ENCODE measurements at regions not wholly inside any gene's neighbourhood (a gene's known extent, or its start where the extent isn't known, plus 50 kb on each side); places are given as distances from the start of the nearest gene placed in this dataset.

DNA sequence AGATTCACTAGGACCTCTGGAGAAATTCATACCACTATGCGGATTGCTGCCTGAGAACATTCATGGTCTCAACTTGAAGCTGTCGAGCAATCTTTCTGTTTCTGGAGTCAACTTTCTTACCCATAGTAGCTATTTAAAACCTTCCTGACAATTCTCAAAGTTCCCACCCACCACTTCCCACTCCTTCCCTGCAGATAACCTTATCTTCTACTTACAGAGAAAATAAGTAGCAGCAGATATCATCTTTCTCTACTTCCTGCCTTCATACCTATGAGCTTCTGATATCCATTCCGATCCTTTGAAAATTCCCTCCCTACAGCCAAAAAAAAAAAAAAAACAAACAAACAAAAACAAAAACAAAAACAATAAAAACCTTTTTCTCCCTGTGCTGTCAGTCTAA lies 81.2 kb upstream of the CYRIA start:
- no peak overlapping the region for H2AFZ ChIP-seq (ENCODE audit: low read depth, low read length)
- H3K27me3 ChIP-seq (ENCODE audit: low read depth, low read length) = peaks cover 36% of the 10 kb centered on the region
- 0 out of 2 replicates have a peak, but pooled peaks cover 2% of the 10 kb centered on the region for H4K20me1 ChIP-seq (ENCODE audit: insufficient read depth, low read length)
- no peaks in the 10 kb centered on the region for H3K36me3 ChIP-seq (replicated peaks; ENCODE audit: low read depth, low read length)
- TF ChIP-seq EZH2phosphoT487 (IDR thresholded peaks at IDR 0.05; ENCODE audit: low read depth) = no peak
- TF ChIP-seq, protein P1, sequence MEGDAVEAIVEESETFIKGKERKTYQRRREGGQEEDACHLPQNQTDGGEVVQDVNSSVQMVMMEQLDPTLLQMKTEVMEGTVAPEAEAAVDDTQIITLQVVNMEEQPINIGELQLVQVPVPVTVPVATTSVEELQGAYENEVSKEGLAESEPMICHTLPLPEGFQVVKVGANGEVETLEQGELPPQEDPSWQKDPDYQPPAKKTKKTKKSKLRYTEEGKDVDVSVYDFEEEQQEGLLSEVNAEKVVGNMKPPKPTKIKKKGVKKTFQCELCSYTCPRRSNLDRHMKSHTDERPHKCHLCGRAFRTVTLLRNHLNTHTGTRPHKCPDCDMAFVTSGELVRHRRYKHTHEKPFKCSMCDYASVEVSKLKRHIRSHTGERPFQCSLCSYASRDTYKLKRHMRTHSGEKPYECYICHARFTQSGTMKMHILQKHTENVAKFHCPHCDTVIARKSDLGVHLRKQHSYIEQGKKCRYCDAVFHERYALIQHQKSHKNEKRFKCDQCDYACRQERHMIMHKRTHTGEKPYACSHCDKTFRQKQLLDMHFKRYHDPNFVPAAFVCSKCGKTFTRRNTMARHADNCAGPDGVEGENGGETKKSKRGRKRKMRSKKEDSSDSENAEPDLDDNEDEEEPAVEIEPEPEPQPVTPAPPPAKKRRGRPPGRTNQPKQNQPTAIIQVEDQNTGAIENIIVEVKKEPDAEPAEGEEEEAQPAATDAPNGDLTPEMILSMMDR (IDR thresholded peaks at IDR 0.05; ENCODE audit: low read depth, low read length) = no peak
- H3K79me2 ChIP-seq (ENCODE audit: low read length) = no peaks in the 10 kb centered on the region
- peaks cover 34% of the 10 kb centered on the region for H3K4me1 ChIP-seq (ENCODE audit: low read length)
- no peak overlapping the region for H3K27ac ChIP-seq (ENCODE audit: low read length)
- no peak overlapping the region for H3K4me3 ChIP-seq (ENCODE audit: low read length)
- H3K9me3 ChIP-seq (ENCODE audit: insufficient read depth, low read length) = no peaks in the 10 kb centered on the region
- no peak overlapping the region for H3K4me2 ChIP-seq (ENCODE audit: low read length)
- no peak overlapping the region for H3K9ac ChIP-seq (ENCODE audit: low read length)

DNA sequence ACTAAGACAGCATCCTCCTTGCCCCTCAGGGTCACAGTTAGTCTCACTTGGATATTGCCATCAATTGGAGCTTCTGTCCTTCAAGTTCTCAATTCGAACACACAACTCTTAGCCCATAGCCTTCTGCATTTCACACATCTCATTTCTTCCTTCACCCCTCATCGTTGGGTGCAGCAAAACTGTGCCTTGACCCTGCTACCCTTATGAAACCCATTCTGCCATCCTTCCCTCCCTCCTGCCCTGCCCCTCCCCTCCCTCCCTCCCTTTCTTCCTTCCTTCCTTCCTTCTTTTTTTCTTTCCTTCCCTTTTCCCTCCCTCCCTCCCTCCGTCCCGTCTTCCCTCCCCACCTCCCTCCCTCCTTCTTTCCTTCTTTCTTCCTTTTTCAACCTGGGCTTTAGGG lies 80.7 kb upstream of the CYRIA start:
- Histone ChIP-seq H4K20me1 (ENCODE audit: insufficient read depth, low read length) (0 out of 2 replicates have a peak, but pooled peaks cover 2% of the 10 kb centered on the region), H3K4me1 (ENCODE audit: low read length) (peaks cover 39% of the 10 kb centered on the region), H3K4me3 (ENCODE audit: low read length) (no peak overlapping the region), H3K36me3 (replicated peaks; ENCODE audit: low read depth, low read length) (no peaks in the 10 kb centered on the region), H3K79me2 (ENCODE audit: low read length) (no peaks in the 10 kb centered on the region), H3K27ac (ENCODE audit: low read length) (no peak overlapping the region), H3K9me3 (ENCODE audit: insufficient read depth, low read length) (no peaks in the 10 kb centered on the region), H3K27me3 (ENCODE audit: low read depth, low read length) (peaks cover 41% of the 10 kb centered on the region), H2AFZ (ENCODE audit: low read depth, low read length) (no peak overlapping the region), H3K4me2 (ENCODE audit: low read length) (no peak overlapping the region), H3K9ac (ENCODE audit: low read length) (no peak overlapping the region)
- TF ChIP-seq, protein P1 (IDR thresholded peaks at IDR 0.05; ENCODE audit: low read depth, low read length) = no peak
- TF ChIP-seq EZH2phosphoT487 (IDR thresholded peaks at IDR 0.05; ENCODE audit: low read depth) = no peak

DNA sequence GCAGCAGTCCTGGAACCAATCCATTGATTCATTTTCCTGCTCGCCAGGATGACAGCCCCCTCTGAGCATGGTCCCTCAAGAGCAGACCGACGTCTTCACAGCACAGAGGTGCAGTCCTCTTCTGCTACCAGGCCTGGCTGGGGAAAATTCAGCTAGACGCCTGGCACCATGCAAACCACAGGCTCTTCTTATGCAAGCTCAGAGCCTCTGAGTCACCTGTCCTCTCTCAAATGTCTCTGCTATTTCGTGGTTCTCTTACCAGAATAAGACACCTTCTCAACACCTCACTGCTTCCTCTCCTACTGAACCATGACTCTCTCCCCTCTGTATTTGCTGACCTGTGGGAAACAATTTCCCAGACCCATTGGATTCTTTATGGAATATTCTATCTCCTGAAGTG lies 79.8 kb upstream of the CYRIA start:
- no peak overlapping the region for H3K4me2 ChIP-seq (ENCODE audit: low read length)
- H2AFZ ChIP-seq (ENCODE audit: low read depth, low read length) = no peak overlapping the region
- H4K20me1 ChIP-seq (ENCODE audit: insufficient read depth, low read length) = 0 out of 2 replicates have a peak, but pooled peaks cover 2% of the 10 kb centered on the region
- H3K79me2 ChIP-seq (ENCODE audit: low read length) = no peaks in the 10 kb centered on the region
- H3K9ac ChIP-seq (ENCODE audit: low read length) = no peak overlapping the region
- peaks cover 41% of the 10 kb centered on the region for H3K4me1 ChIP-seq (ENCODE audit: low read length)
- no peaks in the 10 kb centered on the region for H3K36me3 ChIP-seq (replicated peaks; ENCODE audit: low read depth, low read length)
- H3K27ac ChIP-seq (ENCODE audit: low read length) = no peak overlapping the region
- H3K4me3 ChIP-seq (ENCODE audit: low read length) = no peak overlapping the region
- no peaks in the 10 kb centered on the region for H3K9me3 ChIP-seq (ENCODE audit: insufficient read depth, low read length)
- peaks cover 50% of the 10 kb centered on the region for H3K27me3 ChIP-seq (ENCODE audit: low read depth, low read length)
- TF ChIP-seq, protein P1 (IDR thresholded peaks at IDR 0.05; ENCODE audit: low read depth, low read length) = no peak
- TF ChIP-seq EZH2phosphoT487 (IDR thresholded peaks at IDR 0.05; ENCODE audit: low read depth) = no peak

- H3K27ac ChIP-seq (ENCODE audit: low read length) = no peak overlapping the region
- no peak overlapping the region for H2AFZ ChIP-seq (ENCODE audit: low read depth, low read length)
- no peak overlapping the region for H3K4me3 ChIP-seq (ENCODE audit: low read length)
- no peaks in the 10 kb centered on the region for H3K79me2 ChIP-seq (ENCODE audit: low read length)
- TF ChIP-seq EZH2phosphoT487 (IDR thresholded peaks at IDR 0.05; ENCODE audit: low read depth) = no peak
- TF ChIP-seq, protein P1 (IDR thresholded peaks at IDR 0.05; ENCODE audit: low read depth, low read length) = no peak
- H3K27me3 ChIP-seq (ENCODE audit: low read depth, low read length) = peaks cover 59% of the 10 kb centered on the region
- H4K20me1 ChIP-seq (ENCODE audit: insufficient read depth, low read length) = 0 out of 2 replicates have a peak, but pooled peaks cover 2% of the 10 kb centered on the region
- no peak overlapping the region for H3K4me2 ChIP-seq (ENCODE audit: low read length)
- no peak overlapping the region for H3K9ac ChIP-seq (ENCODE audit: low read length)
- no peaks in the 10 kb centered on the region for H3K9me3 ChIP-seq (ENCODE audit: insufficient read depth, low read length)
- peaks cover 41% of the 10 kb centered on the region for H3K4me1 ChIP-seq (ENCODE audit: low read length)
- no peaks in the 10 kb centered on the region for H3K36me3 ChIP-seq (replicated peaks; ENCODE audit: low read depth, low read length)
Measured at GRCh38 chr2:16744521-16744920, 78.9 kb upstream of the CYRIA start.
